Mesothelial cell of epicardium (in vitro differentiated cells): ENCODE measurements at regions not wholly inside any gene's neighbourhood (a gene's known extent, or its start where the extent isn't known, plus 50 kb on each side); places are given as distances from the start of the nearest gene placed in this dataset.

ENCODE experiments used
- DNase-seq, 2 experiments: peaks; one replicate each; pipeline ENCODE4 v3.0.0; 2021; ENCODE audit warnings: low spot score in 2 of 2; ENCODE audit not compliant: unreplicated experiment in 2 of 2
- H3K27ac Mint-ChIP-seq: 2 replicates; pipeline ENCODE4 v1.8.0; 2021; ENCODE audit warnings: mixed read lengths
- H3K27me3 Mint-ChIP-seq: 2 replicates; pipeline ENCODE4 v1.8.0; 2021; ENCODE audit warnings: low read depth, mixed read lengths
- H3K36me3 Mint-ChIP-seq: 2 replicates; pipeline ENCODE4 v1.8.0; 2021; ENCODE audit warnings: mixed read lengths
- H3K4me1 Mint-ChIP-seq: 2 replicates; pipeline ENCODE4 v1.8.0; 2021; ENCODE audit warnings: mixed read lengths
- H3K4me3 Mint-ChIP-seq: 2 replicates; pipeline ENCODE4 v1.8.0; 2021; ENCODE audit warnings: mild to moderate bottlenecking, moderate library complexity, mixed read lengths
- H3K9me3 Mint-ChIP-seq: 2 replicates; pipeline ENCODE4 v1.8.0; 2021; ENCODE audit warnings: mixed read lengths
- CTCF ChIP-seq: fragments of 200-600 bp; sonication (generic); IDR thresholded peaks from one replicate; pipeline ENCODE4 v1.5.0; 2021; ENCODE audit warnings: antibody characterized with exemption; ENCODE audit not compliant: unreplicated experiment

DNA sequence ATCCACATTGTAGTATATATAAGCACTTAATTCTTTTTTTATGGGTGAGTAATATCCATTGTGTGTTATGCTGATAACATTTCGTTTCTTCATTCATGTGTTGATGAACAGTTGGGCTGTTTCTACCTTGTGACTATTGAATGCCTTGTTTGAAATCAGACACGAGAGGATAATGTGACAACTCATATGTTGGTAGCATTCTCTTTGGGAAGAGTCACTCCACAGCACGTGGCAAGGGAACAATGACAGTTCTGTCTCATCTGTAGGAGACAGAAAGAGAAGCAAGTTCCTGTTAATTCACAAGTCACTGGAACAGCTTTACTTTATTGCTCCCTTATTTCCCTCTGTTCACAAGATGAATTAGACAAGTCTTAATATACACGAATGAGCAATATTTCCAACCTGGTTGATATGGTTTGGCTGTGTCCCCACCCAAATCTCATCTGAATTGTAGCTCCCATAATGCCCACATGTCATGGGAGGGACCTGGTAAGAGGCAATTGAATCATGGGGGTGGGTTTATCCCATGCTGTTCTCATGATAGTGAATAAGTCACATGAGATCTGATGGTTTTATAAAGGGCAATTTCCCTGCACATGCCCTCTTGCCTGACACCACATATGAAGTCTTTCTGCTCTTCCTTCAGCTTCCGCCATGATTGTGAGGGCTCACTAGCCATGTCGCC lies 125.3 kb downstream of the SEC23IP start:
- no peaks in the 10 kb centered on the region for H3K36me3 Mint-ChIP-seq
- H3K9me3 Mint-ChIP-seq: no peaks in the 10 kb centered on the region
- H3K27ac Mint-ChIP-seq: no peak overlapping the region
- no peak for TF ChIP-seq CTCF
- no peak for DNase-seq
- no peaks in the 10 kb centered on the region for H3K4me1 Mint-ChIP-seq
- no peak overlapping the region for H3K4me3 Mint-ChIP-seq
- peaks cover 18% of the 10 kb centered on the region for H3K27me3 Mint-ChIP-seq

GRCh38 chr10:120018695-120019094 lies 126.2 kb downstream of the SEC23IP start:
- Mint-ChIP-seq H3K4me1 (no peaks in the 10 kb centered on the region), H3K9me3 (no peaks in the 10 kb centered on the region), H3K27me3 (peaks cover 16% of the 10 kb centered on the region), H3K36me3 (no peaks in the 10 kb centered on the region), H3K27ac (no peak overlapping the region), H3K4me3 (no peak overlapping the region)
- no peak for DNase-seq
- no peak for TF ChIP-seq CTCF

GRCh38 chr10:120019568-120019967 lies 127.0 kb downstream of the SEC23IP start:
- H3K9me3 Mint-ChIP-seq: no peaks in the 10 kb centered on the region
- no peaks in the 10 kb centered on the region for H3K36me3 Mint-ChIP-seq
- no peaks in the 10 kb centered on the region for H3K4me1 Mint-ChIP-seq
- no peak overlapping the region for H3K4me3 Mint-ChIP-seq
- no peak overlapping the region for H3K27ac Mint-ChIP-seq
- H3K27me3 Mint-ChIP-seq: peaks cover 19% of the 10 kb centered on the region
- DNase-seq: no peak
- no peak for TF ChIP-seq CTCF

DNA sequence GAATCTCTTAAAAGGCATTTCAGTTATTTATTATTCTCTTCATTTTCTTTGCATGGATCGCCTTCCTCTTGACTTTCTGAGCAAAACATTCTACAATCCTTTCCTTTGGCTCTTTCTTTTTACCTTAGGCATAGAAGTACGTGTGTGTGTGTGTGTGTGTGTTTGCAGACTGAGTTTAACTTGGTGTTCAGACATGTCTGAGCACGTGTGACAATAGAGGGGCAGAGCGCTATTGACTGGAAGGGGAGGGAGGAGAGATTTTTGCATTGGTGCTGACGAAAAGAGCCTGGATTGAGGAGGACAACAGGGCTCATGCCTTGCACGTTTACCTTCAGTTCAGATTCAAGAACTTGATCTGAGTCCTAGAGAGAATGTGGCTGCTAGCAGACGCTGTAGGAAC lies 129.8 kb downstream of the SEC23IP start:
- H3K36me3 Mint-ChIP-seq: no peaks in the 10 kb centered on the region
- DNase-seq: no peak
- H3K27me3 Mint-ChIP-seq: peaks cover 18% of the 10 kb centered on the region
- no peak for TF ChIP-seq CTCF
- H3K4me1 Mint-ChIP-seq: no peaks in the 10 kb centered on the region
- no peak overlapping the region for H3K4me3 Mint-ChIP-seq
- H3K9me3 Mint-ChIP-seq: no peaks in the 10 kb centered on the region
- H3K27ac Mint-ChIP-seq: no peak overlapping the region

DNA sequence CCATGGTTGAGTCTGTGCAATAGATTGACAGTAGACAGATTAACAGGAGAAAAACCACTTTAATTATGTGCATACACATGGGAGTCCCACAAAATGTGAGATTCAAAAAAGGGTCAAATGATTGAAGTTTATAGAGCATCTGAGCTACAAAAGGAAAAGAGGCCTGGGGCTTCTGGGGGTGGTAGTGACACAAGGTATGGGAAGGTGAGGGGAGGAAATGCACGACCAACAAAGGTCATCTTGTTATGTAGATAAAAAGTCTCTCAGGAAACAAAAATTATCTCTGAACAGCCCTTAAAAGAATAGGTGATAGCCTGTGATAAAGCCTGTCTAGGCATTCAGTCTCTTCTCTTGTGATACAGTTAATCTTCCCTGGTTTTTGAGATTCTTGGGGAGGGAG lies 141.7 kb downstream of the SEC23IP start:
- no peak for DNase-seq
- H3K36me3 Mint-ChIP-seq: no peaks in the 10 kb centered on the region
- H3K9me3 Mint-ChIP-seq: peaks cover 6% of the 10 kb centered on the region
- H3K4me3 Mint-ChIP-seq: no peak overlapping the region
- H3K27ac Mint-ChIP-seq: no peak overlapping the region
- H3K4me1 Mint-ChIP-seq: no peaks in the 10 kb centered on the region
- no peak for TF ChIP-seq CTCF
- H3K27me3 Mint-ChIP-seq: peaks cover 7% of the 10 kb centered on the region

GRCh38 chr10:120039046-120039445 lies 146.5 kb downstream of the SEC23IP start:
- Mint-ChIP-seq H3K4me1 (no peaks in the 10 kb centered on the region), H3K36me3 (no peaks in the 10 kb centered on the region), H3K27ac (no peak overlapping the region), H3K4me3 (no peak overlapping the region), H3K27me3 (peaks cover 6% of the 10 kb centered on the region), H3K9me3 (peaks cover 9% of the 10 kb centered on the region)
- TF ChIP-seq CTCF: no peak
- DNase-seq: no peak
